NCI-H526 treated with DMSO at 0.1 percent for 48 hours (cell line): ENCODE measurements at regions not wholly inside any gene's neighbourhood (a gene's known extent, or its start where the extent isn't known, plus 50 kb on each side); places are given as distances from the start of the nearest gene placed in this dataset.

Experiments used
- DNase-seq: peaks from one replicate; lab custom pipeline; 2025; lab: John Stamatoyannopoulos, UW

DNA sequence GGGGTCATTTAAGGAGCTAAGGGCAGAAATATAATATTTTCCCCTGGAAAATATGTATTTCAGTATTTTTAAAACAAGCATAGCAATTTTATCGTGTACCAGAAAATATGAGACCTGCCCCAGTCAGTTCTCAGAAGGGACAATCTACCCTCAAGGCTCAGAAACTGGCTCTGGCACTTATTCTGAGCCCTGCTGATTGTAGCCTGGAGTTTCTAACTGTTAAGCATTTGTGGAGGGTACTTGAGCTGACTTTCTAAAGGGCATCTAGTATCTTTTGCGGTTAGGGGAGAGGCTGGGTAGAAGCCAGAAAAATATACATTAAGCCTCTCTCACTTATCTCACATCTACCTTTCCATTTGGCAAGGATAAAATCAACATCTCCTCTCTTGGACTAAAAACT is 71.3 kb upstream of the FSHB start:
- DNase-seq = no peak

DNA sequence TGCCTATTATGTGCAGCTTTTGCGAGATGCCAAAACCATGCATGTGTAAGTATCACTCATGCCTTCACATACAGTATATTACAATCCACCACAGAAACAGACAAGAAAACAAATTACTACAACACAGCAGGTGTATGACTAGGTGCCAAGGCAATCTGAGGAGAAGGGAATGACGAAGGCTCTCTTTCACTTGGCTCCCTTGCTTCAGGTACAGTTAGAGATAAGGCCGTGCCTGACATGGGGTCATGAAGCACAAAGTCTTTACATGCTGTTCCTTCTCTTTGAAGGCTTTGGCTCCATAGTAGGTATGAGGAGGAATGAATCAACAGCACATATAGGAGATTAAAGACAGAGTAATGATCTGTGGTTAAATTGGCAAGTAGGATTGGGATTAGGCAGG is 65.2 kb upstream of the FSHB start:
- no peak for DNase-seq

DNA sequence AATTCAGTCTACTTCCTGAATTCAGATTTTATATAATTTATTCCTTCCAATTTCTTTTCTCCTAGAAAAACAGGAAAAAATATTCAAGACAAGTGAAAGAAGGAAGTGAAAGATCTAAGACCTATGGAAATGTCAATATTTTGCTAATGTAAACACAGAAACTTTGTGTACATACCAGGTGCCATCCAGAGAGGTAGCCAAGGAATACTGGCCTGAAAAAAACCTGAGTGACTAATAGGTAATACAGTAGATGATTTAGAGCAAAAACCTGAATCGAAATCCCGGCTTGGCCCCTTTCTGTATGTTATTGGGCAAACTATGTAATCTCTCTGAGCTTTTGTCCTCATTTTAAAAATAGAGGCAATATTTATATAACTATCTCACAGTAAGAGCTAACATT is 59.2 kb upstream of the FSHB start:
- DNase-seq = no peak

DNA sequence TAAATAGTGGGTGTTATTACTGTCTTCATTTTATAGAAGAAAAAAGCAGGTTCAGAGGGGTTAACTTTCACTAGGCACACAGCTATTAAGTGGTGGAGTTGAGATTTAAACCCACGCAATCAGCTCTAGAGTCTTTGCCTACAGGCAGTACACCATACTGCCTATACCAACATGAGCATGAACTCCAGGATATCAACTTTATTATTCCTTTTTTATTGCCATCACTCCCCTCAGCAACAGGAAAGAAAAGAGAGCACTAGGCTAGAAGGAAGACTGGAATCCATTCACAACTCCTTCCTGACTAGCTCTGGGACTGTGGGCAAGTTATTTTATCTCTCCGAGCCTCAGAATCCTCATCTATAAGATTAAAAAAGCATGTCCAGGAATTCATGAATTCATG is 58.7 kb upstream of the FSHB start:
- DNase-seq = no peak

DNA sequence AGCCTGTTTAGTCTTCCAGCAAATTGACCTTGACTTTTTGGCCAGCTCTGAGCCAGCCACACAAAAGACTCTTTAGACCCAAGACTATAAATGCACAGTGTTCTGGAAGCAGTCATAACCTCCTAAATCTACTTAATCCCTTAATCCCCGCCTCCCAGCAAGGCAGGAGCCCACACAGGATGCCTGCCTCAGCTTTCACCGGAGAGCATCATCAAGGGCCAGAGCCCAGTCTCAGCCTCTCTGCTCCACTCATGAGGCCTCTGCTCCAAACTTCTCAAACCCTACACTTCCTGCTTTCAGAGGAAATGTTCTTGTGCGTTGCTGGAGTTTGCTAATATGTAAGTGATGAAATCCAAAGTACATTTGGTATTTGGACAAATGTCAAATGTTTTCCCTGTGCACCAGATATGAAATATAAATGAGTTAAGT is 57.9 kb upstream of the FSHB start:
- DNase-seq = no peak

DNA sequence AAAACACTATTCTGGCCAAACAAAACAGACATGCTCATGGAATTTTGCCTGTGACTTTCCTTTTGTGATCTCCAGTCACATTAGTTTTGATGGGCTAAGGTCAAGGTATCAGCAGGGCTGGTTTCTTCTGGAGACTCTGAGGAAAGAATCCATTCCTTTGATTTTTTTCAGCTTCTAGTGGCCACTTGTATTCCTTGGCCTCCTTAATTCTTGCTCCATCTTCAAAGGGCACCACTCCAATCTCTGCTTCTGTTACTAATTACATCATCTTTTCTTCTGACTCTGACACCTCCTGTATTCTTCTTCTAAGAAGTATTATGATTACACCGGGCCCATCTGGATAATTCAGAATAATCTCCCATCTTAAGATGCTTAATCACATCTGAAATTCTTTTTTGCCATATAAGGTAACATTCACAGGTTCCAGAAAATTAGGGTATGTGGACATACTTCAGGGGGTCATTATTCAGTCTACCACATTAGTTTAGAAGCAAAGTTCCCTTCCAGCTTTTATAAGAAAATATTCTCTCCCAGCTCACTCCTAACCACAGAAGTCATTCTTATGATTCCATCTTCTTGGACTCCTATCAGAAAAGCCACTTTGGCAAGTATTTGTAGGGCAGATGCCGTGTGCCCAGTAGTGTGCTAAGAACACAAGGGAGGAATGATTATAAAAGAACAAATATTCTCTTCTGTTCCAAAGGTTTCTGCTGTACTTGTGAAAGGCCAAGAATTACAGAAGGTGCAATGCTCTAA is 56.4 kb upstream of the FSHB start:
- no peak for DNase-seq
